Right lobe of liver (tissue), 4 donors: ENCODE measurements at regions not wholly inside any gene's neighbourhood (a gene's known extent, or its start where the extent isn't known, plus 50 kb on each side); places are given as distances from the start of the nearest gene placed in this dataset.

ENCODE experiments used
- POLR2A ChIP-seq: fragments of 450-650 bp; IDR thresholded peaks from one replicate; pipeline ENCODE4 v1.6.1; 2017; ENCODE audit warnings: antibody characterized with exemption, mild to moderate bottlenecking
- TF ChIP-seq, protein P1 (sequence below), 4 donors: fragments of 200-600 bp in 3 of 4; fragments of 450-650 bp in 1 of 4; IDR thresholded peaks; one replicate each; pipeline versions ENCODE4 v1.5.1 to v1.8.0; 2016 to 2022; ENCODE audit warnings: antibody characterized with exemption in 4 of 4, mild to moderate bottlenecking in 2 of 4
- donor health status: DM: no; HTN: no; CAD: no.
- donor health status: DM: no; HTN: no; CAD: no.
- donor health status: DM: no; HTN: yes; CAD: no.

DNA sequence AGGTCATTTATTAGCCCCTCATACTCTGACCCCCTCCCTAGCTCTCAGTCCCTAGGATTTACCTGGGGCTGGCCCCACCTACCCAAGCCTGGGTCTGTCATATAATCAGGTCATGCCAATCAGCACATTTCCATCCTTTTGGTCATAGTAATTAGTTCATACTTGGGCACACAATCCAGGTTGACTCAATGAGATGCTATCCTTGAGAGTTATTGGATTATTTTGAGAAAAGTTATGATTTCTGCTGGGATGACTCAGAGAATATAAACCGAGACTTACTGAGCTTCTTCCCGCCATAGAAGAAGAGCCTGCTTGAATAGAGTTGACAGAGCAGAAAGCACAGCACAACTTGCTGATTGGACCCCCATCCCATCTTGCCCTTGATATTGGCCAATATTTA is 331.5 kb downstream of the CBLN1 start:
- TF ChIP-seq POLR2A = no peak
- TF ChIP-seq, protein P1, sequence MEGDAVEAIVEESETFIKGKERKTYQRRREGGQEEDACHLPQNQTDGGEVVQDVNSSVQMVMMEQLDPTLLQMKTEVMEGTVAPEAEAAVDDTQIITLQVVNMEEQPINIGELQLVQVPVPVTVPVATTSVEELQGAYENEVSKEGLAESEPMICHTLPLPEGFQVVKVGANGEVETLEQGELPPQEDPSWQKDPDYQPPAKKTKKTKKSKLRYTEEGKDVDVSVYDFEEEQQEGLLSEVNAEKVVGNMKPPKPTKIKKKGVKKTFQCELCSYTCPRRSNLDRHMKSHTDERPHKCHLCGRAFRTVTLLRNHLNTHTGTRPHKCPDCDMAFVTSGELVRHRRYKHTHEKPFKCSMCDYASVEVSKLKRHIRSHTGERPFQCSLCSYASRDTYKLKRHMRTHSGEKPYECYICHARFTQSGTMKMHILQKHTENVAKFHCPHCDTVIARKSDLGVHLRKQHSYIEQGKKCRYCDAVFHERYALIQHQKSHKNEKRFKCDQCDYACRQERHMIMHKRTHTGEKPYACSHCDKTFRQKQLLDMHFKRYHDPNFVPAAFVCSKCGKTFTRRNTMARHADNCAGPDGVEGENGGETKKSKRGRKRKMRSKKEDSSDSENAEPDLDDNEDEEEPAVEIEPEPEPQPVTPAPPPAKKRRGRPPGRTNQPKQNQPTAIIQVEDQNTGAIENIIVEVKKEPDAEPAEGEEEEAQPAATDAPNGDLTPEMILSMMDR (IDR thresholded peaks at IDR 0.05) = no peak
